ENCODE measurements at regions not wholly inside any gene's neighbourhood (a gene's known extent, or its start where the extent isn't known, plus 50 kb on each side); places are given as distances from the start of the nearest gene placed in this dataset.

DNA sequence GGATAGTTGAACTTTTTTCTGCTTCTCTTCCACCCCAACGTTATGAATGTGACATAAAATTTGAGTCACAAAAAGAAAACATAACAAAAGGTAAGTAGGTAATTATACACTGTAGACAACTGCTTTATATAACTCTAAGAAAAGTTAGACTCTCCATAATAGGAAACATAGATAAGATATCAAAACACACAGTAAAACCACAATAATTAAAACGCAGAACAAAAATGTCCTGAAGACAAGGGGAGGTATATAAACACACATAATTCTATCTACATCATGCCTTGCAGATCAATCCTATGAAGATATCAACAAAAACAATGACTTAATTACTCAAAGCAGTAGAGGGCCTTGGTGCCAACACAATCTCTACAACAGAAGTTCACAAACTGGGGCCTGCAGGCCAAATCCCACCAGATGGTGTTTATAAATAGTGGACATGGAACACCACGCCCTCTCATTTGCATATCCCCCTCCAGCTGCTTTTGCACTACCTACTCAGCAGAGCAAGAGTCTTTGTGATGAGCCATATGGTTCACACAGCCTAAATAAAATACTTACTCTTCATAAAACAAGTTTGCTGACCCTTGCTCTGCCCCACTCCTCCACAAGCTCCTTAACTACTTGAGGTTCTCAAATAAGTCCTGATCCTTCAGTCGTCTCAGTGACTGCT lies 254.7 kb downstream of the KLF12 start:
- DNase-seq, result no peak

DNA sequence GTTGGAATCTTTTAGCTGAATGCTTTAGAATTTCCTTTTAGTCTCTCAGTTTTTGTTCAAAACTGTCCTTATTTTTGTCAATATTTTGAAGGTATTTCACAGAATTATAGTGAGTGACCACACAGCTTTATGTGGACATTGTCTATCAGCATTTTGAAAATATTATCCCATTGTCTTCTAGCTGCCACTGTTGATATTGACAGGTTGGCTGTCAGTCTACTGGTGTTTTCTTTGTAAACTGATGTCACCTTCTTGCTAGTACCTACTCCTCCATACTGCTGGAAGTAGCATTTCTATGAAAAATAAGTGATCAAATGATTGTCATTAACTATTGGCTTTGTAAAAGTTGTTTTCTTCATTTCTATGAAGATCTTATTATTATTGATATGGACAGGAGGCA lies 256.8 kb downstream of the KLF12 start:
- DNase-seq, result no peak

DNA sequence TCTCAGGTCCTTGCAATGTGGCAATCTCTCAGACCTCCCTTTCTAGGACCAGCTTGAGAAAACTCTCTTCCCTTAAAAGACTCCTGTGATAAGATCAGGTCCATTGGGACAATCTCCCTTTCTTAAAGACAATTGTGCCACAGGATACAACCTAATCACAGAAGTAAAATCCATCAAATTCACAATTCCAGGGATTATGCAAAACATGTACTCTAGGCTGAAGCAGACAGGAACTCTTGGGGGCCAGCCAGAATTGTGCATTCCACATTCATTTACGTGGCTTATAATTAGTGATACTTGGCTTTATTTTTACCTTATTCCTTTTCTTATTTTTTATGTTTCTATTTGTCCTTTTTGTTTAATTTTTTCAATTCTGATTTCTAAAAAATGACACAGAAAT lies 257.9 kb downstream of the KLF12 start:
- peak; percentile 9 for DNase-seq

- DNase-seq, result no peak
Measured at GRCh38 chr13:73873940-73874830, 260.0 kb downstream of the KLF12 start.

DNA sequence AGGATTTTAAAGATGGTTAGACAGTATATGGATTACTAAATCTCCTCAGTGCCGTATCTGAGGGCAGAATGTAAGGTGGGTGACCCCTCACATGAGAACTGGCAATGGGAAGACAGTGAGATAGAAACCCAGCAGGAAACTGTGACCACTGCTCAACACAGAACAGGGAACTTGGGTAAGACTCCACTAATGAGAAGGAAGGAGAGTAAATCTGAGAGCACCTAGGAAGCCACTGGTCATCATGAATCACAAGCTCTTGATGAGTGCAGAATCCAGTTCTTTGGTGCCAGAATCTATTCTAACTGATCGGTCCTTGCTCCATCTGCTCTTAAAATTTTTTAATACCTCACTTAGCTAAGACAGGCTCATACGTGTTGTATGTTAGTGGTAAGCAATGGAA lies 261.8 kb downstream of the KLF12 start:
- DNase-seq, result peak; percentile 9

- peak; percentile 78 for DNase-seq
Measured at GRCh38 chr13:73870970-73871935, 263.0 kb downstream of the KLF12 start.

DNA sequence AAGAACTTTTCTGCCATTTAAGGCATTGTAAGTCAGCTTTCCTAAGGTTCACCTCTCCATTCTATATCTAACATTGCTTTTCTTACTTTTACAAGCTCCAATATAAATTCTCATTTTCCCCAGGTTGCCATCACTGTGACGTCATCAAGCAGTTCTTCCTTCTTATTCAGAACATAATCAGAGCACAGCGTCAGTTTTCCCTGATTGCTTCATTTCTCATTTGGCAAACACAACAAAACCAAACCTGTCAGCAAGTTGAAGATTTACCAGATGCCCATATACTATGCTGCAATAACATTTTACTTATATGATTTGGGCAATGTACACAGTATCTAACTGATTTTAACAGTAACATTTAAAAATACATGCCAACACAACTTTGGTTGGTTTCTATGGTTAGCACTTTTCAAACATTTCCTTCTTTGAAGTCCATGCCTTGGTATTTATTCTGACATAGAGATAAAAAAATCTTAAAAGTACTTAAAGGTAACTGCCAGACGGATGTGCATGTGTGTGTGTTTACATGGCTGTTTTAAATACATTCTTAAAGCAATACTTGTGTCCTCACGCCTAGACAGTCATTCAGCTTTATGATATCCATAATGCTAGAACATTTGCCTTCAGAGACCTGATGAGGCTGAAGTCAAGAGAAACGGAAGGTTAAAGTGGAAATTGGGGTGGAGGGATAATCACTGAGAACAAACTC lies 264.0 kb downstream of the KLF12 start:
- DNase-seq, result no peak

GRCh38 chr13:73865027-73865426 lies 269.2 kb downstream of the KLF12 start:
- DNase-seq, result no peak

GRCh38 chr13:73861136-73861535 lies 273.1 kb downstream of the KLF12 start:
- DNase-seq, result no peak

- DNase-seq, result no peak
Measured at GRCh38 chr13:73860501-73860900, 273.7 kb downstream of the KLF12 start.

- DNase-seq, result no peak
Measured at GRCh38 chr13:73859841-73860240, 274.4 kb downstream of the KLF12 start.

DNA sequence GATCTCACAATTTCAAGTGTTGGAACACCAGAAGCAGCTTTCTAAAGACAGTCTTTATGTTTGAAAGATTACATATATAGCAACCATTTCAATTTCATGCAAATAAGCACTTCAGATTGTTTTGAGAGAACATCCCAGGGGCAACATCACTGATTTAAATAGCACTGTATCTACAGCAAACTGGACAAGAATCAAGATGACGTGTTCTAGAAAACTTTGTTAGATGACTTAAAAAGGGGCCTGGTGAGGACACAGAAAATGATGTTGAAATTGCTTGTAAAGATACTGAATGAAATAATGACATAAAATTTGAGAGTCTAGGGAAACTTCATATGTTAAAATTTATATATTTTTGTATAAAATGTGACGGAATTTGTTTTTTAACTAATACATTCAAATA lies 277.1 kb downstream of the KLF12 start:
- no peak for DNase-seq

DNA sequence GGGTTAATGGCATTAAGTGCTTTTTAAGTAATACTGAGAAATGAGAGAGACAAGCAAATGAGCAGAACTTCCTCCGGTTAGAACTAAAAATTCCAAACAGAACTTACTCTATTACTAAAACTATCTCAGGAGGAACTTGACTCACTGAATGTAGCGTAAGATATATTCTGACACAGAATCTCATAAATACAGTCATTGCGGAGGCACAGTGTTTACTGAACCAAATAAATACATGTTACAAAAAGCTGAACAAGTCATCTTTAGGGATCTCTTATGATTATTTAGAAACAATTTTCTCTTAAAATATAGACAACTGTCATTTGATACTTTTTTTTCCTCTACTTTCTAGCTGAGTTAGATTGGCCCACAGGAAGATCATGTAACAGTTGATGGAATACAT lies 283.1 kb downstream of the KLF12 start:
- no peak for DNase-seq

GRCh38 chr13:73850104-73850873 lies 283.9 kb downstream of the KLF12 start:
- no peak for DNase-seq

GRCh38 chr13:73849292-73849691 lies 284.9 kb downstream of the KLF12 start:
- peak; percentile 58 for DNase-seq

GRCh38 chr13:73844986-73845385 lies 289.2 kb downstream of the KLF12 start:
- DNase-seq, result peak; percentile 54

- DNase-seq, result no peak
Measured at GRCh38 chr13:73842626-73843025, 291.6 kb downstream of the KLF12 start.

DNA sequence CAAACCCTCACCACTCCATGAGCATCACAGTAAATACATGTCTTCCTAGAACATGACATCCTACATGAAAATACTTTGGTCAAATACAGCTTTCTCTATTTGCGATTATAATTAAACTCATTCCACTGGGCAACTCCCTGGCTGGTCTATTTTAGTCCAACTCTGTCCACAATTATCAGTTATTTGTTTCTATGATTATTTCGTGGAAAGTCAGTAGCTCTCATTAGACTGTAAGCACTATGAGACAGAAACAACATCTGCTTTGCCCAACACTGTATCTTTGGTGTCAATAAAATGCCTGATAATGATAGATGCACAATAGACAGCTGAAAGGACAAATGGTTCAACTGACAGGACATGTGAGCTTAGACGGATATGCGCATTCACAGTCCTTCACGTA lies 292.0 kb downstream of the KLF12 start:
- no peak for DNase-seq

- DNase-seq, result no peak
Measured at GRCh38 chr13:73837147-73837546, 297.1 kb downstream of the KLF12 start.

DNA sequence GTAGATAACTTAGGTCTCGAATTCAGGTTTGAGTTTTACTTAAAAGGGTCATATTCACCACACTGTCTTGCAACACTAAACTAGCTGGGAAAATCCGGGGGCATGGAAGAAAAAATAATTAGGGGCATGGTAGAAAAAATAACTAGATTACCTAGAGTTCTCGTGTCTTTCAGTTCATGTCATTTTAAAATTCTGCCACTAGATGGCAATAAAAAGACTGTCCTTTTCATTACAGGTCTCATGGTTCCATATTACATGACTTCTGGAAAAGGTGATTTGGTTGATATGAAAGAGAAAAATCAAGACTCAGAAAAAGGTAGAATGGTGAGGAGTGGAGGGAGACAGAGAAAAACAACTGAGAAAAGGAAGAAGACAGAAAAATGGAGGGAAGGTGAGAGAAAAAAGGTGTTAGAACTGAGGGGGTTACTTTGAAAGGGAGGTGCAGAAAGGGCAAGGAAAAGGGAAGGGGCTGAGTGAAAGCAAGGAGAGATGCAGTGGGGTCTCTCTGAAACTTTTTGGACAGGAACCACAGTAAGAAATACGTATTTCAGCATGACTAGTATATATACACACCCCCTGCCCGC lies 299.0 kb downstream of the KLF12 start:
- DNase-seq, result peak; percentile 32
